ENCODE measurements at regions not wholly inside any gene's neighbourhood (a gene's known extent, or its start where the extent isn't known, plus 50 kb on each side); places are given as distances from the start of the nearest gene placed in this dataset.

DNA sequence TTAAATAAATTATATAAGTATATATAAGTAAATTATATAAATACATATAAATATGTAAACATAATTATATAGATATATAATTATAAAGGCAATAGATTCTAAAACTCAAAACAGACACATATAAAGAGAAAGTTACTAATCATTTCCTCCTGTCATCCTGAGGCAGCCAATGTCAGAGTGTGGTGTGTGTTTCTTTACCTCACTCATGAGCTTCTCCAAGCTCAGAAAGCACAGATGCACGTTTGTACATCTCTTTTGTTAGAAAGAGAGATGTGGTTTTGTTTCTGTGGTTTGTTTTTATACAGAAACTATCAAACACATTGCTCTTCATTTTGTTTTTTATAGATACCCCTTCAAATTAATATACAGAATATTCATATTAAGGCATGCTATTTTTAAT is 594.8 kb downstream of the USP25 start:
- Mint-ChIP-seq H3K4me3 (no peak overlapping the region), H3K9me3 (no peaks in the 10 kb centered on the region), H3K27ac (no peak overlapping the region), H3K27me3 (ENCODE audit: insufficient read depth) (no peaks in the 10 kb centered on the region), H3K36me3 (ENCODE audit: low read depth) (no peaks in the 10 kb centered on the region), H3K4me1 (ENCODE audit: low read depth) (no peaks in the 10 kb centered on the region)
- no peak for DNase-seq (ENCODE audit: low spot score)
- intact Hi-C loops (cut with micrococcal nuclease) = no loop called here

DNA sequence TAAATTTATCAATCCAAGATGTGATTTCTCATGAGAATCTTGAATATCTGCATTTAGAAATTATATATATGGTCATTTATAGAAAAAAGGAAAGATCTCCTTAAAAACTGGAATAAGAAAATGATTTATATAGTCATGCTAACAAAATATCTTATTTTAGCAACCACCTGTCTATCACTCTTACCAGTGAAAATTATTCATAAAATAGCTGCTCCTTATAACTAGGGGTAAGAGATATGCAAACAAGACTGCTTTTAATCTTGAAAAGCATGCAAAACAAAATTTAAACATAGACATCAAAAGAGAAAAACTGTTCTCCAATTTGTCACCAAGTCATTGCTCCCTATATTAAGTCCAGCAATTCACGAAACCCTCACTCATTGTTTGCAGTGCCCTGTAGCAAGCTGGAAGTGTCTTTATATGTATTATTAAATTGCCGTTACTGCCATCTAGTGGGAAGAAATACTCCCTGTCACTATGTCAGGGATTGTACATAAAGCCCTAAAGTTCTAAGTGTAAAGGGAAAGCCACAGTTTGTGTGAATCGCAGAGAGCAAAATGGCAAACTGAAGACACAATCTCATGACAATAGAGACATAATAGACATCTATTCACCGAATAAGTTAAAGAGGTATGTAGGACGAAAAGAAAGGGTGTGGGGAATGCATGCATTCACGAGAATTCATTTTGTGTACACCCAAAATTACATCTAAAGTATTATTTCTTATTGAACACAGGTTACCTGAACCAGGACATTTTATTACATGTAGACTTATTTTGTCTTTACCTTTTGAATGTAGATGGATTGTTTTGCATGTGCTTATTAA is 600.5 kb downstream of the USP25 start:
- Mint-ChIP-seq H3K4me3 (no peak overlapping the region), H3K36me3 (ENCODE audit: low read depth) (no peaks in the 10 kb centered on the region), H3K27me3 (ENCODE audit: insufficient read depth) (no peaks in the 10 kb centered on the region), H3K4me1 (ENCODE audit: low read depth) (no peaks in the 10 kb centered on the region), H3K9me3 (no peaks in the 10 kb centered on the region), H3K27ac (no peak overlapping the region)
- intact Hi-C loops (cut with micrococcal nuclease) = loop anchor here (2.0 kb wide), 1 partner anchor 247 kb away; no protein-coding TSS in a partner anchor
- no peak for DNase-seq (ENCODE audit: low spot score)

DNA sequence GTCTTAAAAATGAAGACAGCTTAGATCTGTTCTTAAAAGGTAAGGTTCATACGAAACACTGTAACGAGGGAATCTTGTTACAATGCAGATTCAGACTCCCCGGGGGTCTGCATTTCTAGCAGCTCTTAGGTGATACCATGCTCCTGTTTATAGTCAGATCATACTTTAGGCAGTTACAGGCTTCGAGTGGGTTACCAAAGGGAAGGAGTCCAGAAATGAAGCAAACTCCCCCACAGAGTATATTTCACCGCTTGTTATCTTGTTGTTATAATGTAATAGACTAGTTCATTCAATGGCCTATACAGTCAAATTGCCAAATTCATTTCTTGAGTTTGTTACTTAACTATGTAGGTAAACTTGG is 601.1 kb downstream of the USP25 start:
- H3K27me3 Mint-ChIP-seq (ENCODE audit: insufficient read depth) = no peaks in the 10 kb centered on the region
- no peak overlapping the region for H3K4me3 Mint-ChIP-seq
- no peaks in the 10 kb centered on the region for H3K36me3 Mint-ChIP-seq (ENCODE audit: low read depth)
- no peaks in the 10 kb centered on the region for H3K4me1 Mint-ChIP-seq (ENCODE audit: low read depth)
- no peak for DNase-seq (ENCODE audit: low spot score)
- H3K9me3 Mint-ChIP-seq = no peaks in the 10 kb centered on the region
- intact Hi-C loops (cut with micrococcal nuclease) = loop anchor here (2.0 kb wide), 1 partner anchor 248 kb away; no protein-coding TSS in a partner anchor
- no peak overlapping the region for H3K27ac Mint-ChIP-seq

DNA sequence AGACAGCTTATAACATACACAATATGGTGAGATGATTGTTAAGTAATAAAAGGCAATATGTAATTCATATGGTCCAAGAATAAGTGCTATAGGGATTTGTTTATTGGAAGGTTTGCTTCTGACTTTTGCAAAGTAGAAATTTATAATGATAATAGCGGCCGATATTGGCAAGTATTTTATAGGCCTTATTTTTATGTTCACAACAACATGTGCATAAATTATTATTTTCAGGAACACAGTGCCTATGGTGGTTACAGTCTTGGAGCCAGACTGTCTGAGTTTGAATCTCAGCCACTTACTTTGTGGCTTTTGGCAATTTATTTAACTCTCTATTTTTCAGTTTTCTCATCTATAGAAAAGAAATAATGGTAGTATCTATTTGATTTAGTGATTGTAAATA is 607.5 kb downstream of the USP25 start:
- H3K27ac Mint-ChIP-seq = no peak overlapping the region

DNA sequence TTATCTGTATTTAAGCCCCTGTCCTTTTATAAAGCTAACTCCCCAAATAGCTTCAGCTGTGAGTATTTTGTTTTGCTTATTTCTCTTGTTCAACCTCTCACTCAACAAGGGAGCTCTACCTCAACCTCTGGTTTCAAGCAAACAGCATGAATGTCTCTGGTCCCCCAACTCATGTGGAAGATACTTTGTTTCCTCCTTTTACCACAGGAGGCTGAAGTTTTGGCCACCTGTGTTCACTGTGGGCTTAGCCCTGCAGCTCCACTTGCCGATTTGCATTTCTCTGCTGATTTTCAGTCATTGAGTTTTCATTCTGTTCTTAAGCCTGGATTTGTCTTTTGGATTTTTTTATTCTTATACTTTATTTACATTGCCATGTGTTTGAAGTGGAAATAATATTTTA is 613.1 kb downstream of the USP25 start:
- no peak for DNase-seq (ENCODE audit: low spot score)
- Mint-ChIP-seq H3K4me3 (no peak overlapping the region), H3K4me1 (ENCODE audit: low read depth) (no peaks in the 10 kb centered on the region), H3K9me3 (no peaks in the 10 kb centered on the region), H3K27ac (no peak overlapping the region), H3K36me3 (ENCODE audit: low read depth) (no peaks in the 10 kb centered on the region), H3K27me3 (ENCODE audit: insufficient read depth) (no peaks in the 10 kb centered on the region)
- intact Hi-C loops (cut with micrococcal nuclease) = no loop called here

More for the DNA sequence above, 607.5 kb downstream of the USP25 start:
- Mint-ChIP-seq H3K4me1 (ENCODE audit: low read depth) (no peaks in the 10 kb centered on the region), H3K9me3 (no peaks in the 10 kb centered on the region), H3K4me3 (no peak overlapping the region), H3K36me3 (ENCODE audit: low read depth) (no peaks in the 10 kb centered on the region), H3K27me3 (ENCODE audit: insufficient read depth) (no peaks in the 10 kb centered on the region)
- intact Hi-C loops (cut with micrococcal nuclease) = no loop called here
- no peak for DNase-seq (ENCODE audit: low spot score)

DNA sequence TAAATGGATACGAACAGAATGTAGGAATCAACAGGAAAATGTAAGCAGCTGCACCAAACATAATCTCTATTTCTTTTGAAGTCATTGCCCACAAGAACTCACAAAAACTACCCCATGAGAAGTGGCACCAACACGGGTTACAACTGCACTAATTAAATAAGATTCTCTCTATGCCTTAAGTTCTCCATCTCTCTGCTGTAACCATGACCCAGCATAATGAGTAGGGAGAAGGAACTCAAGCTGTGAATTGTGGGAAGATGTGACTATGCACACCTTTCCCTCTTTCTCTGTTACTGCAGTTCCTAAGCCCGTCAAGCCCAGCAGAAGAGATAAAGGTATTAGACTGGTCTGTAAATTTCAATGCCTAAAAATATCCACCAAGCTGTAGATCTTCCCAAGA is 614.0 kb downstream of the USP25 start:
- H3K9me3 Mint-ChIP-seq = no peaks in the 10 kb centered on the region
- DNase-seq (ENCODE audit: low spot score) = no peak
- H3K4me1 Mint-ChIP-seq (ENCODE audit: low read depth) = no peaks in the 10 kb centered on the region
- H3K27ac Mint-ChIP-seq = no peak overlapping the region
- intact Hi-C loops (cut with micrococcal nuclease) = no loop called here
- no peaks in the 10 kb centered on the region for H3K27me3 Mint-ChIP-seq (ENCODE audit: insufficient read depth)
- H3K36me3 Mint-ChIP-seq (ENCODE audit: low read depth) = no peaks in the 10 kb centered on the region
- H3K4me3 Mint-ChIP-seq = no peak overlapping the region

DNA sequence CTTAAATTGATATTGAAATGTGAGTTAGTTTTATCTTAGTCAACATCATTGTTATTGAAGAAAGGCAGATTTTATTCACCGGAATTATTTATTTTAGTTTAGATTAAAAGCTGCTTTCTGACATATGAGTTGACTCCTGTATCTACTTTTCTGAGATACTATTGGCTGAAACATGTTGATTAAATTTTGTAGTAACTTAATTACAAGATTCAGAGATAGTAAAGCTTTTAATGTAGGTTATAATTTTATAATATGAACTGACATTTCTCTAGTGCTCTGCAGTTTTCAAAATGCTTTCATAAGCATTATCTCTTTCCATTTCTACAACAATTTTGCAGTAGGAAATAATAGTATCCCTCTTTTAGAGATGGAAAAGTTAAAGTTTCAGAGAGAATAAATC is 616.0 kb downstream of the USP25 start:
- intact Hi-C loops (cut with micrococcal nuclease) = no loop called here
- Mint-ChIP-seq H3K27ac (no peak overlapping the region), H3K4me1 (ENCODE audit: low read depth) (no peaks in the 10 kb centered on the region), H3K27me3 (ENCODE audit: insufficient read depth) (no peaks in the 10 kb centered on the region), H3K4me3 (no peak overlapping the region), H3K36me3 (ENCODE audit: low read depth) (no peaks in the 10 kb centered on the region), H3K9me3 (no peaks in the 10 kb centered on the region)
- no peak for DNase-seq (ENCODE audit: low spot score)

DNA sequence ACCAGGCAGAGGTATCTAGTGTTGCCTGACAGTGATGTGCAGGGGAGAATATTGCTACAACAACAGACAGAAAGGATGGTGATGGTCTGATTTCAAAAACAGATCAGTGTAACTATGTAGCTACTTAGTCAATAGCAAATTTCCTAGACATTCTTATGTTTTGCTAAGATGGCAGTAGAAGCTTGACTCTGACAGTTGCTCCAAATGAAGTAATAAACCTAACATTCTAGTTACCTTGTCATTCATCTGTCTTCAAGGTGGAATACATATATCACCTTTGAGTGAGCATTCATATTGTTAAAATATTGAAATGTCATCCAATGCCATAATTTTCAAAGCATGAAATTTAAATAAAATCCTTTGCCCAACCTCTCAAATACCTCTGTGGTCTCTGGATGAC is 617.4 kb downstream of the USP25 start:
- Mint-ChIP-seq H3K9me3 (no peaks in the 10 kb centered on the region), H3K4me3 (no peak overlapping the region), H3K4me1 (ENCODE audit: low read depth) (no peaks in the 10 kb centered on the region), H3K36me3 (ENCODE audit: low read depth) (no peaks in the 10 kb centered on the region), H3K27me3 (ENCODE audit: insufficient read depth) (no peaks in the 10 kb centered on the region), H3K27ac (no peak overlapping the region)
- no peak for DNase-seq (ENCODE audit: low spot score)
- intact Hi-C loops (cut with micrococcal nuclease) = no loop called here

DNA sequence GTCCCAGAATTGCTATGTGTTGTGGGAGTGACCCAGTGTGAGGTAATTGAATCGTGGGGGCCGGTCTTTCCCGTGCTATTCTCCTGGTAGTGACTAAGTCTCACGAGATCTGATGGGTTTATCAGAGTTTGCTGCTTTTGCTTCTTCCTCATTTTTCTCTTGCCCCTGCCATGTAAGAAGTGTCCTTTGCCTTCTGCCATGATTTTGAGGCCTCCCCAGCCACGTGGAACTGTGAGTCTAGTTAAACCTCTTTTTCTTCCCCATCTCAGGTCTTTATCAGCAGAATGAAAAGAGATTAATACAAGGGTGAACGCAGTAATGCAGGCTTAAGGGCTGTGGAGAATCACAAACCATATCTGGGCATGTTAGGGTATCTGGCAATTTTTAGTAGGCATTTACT is 624.0 kb downstream of the USP25 start:
- H3K27me3 Mint-ChIP-seq (ENCODE audit: insufficient read depth) = no peaks in the 10 kb centered on the region
- no peak overlapping the region for H3K27ac Mint-ChIP-seq
- H3K9me3 Mint-ChIP-seq = no peaks in the 10 kb centered on the region
- no peak for DNase-seq (ENCODE audit: low spot score)
- H3K36me3 Mint-ChIP-seq (ENCODE audit: low read depth) = no peaks in the 10 kb centered on the region
- intact Hi-C loops (cut with micrococcal nuclease) = no loop called here
- H3K4me1 Mint-ChIP-seq (ENCODE audit: low read depth) = no peaks in the 10 kb centered on the region
- H3K4me3 Mint-ChIP-seq = no peak overlapping the region

DNA sequence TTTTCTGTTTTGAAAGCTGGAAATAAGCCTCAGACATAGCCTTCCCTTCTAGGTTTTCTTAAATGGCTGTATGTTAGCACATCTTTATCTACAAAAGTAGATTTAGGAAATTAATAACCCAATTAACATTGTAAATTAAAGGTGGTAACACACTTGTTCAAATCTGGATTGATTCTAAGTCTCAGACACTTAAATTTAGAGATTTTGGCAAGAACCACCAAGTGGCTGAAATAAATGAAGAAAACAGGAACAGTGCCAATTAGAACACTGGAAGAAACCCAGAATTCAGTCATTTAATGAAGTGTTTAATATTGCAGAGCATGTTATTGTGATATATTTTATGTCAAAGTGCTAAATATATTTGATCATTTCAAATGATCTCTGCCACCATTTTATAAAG is 628.2 kb downstream of the USP25 start:
- DNase-seq (ENCODE audit: low spot score) = no peak
- no peaks in the 10 kb centered on the region for H3K27me3 Mint-ChIP-seq (ENCODE audit: insufficient read depth)
- no peaks in the 10 kb centered on the region for H3K36me3 Mint-ChIP-seq (ENCODE audit: low read depth)
- H3K4me3 Mint-ChIP-seq = no peak overlapping the region
- no peaks in the 10 kb centered on the region for H3K9me3 Mint-ChIP-seq
- no peak overlapping the region for H3K27ac Mint-ChIP-seq
- intact Hi-C loops (cut with micrococcal nuclease) = no loop called here
- H3K4me1 Mint-ChIP-seq (ENCODE audit: low read depth) = no peaks in the 10 kb centered on the region

DNA sequence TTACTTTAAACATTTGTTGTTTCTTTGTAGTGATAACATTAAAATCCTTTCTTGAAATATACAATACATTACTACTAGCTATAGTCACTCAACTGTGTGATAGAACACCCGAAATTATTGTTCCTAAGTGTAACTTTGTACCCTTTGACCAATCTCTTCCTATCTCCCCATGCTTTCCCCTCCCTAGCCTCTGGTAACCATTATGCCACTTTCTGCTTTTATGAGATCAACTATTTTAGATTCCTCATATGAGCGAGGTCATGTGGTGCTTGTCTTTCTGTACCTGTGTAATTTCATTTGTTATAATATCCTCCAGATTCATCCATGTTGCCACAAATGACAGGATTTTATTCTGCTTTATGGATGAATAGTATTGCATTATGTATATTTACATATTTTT is 629.0 kb downstream of the USP25 start:
- H3K9me3 Mint-ChIP-seq = no peaks in the 10 kb centered on the region
- H3K27me3 Mint-ChIP-seq (ENCODE audit: insufficient read depth) = no peaks in the 10 kb centered on the region
- no peak overlapping the region for H3K27ac Mint-ChIP-seq
- H3K36me3 Mint-ChIP-seq (ENCODE audit: low read depth) = no peaks in the 10 kb centered on the region
- no peak for DNase-seq (ENCODE audit: low spot score)
- H3K4me1 Mint-ChIP-seq (ENCODE audit: low read depth) = no peaks in the 10 kb centered on the region
- intact Hi-C loops (cut with micrococcal nuclease) = no loop called here
- no peak overlapping the region for H3K4me3 Mint-ChIP-seq

DNA sequence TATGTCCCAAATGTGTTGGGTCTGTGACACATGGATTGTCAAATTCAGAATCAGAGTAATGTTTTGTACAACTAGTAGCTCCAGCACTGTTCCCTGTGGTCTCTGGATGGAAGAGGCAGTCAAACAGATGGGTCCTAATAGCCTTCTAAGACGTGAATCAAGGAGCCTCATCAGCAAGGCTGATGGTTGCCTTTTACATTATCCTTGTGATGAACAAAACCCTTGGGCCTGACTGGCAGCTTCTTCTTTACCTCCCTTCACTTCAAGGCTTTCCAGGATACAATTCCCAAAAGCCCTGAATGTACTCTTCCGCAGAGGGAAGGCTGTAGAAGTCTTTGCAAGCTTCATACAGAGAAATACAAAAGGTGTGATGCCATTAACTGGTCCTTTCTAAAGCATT is 633.3 kb downstream of the USP25 start:
- Mint-ChIP-seq H3K9me3 (no peaks in the 10 kb centered on the region), H3K27me3 (ENCODE audit: insufficient read depth) (no peaks in the 10 kb centered on the region)

DNA sequence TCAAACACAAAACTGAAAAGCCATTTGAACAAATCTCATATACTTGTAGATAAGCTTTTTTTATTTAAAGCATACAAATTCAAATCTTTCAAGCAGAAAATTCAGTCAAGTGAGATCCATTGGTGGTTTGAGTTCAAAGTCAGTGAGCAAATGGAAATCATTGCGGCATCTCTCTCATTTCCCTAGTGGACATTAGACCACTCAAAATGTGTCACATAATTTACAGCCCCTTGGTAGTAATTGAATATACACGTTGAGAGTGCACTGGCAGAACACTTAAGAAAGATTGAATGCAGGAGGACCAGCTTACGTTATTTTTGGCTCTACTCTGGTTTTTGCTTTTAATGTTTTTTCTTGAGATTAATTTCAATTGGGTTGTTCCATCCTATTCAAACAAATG is 633.7 kb downstream of the USP25 start:
- intact Hi-C loops (cut with micrococcal nuclease) = no loop called here
- H3K27ac Mint-ChIP-seq = no peak overlapping the region
- no peak overlapping the region for H3K4me3 Mint-ChIP-seq
- H3K4me1 Mint-ChIP-seq (ENCODE audit: low read depth) = no peaks in the 10 kb centered on the region
- H3K27me3 Mint-ChIP-seq (ENCODE audit: insufficient read depth) = no peaks in the 10 kb centered on the region
- H3K36me3 Mint-ChIP-seq (ENCODE audit: low read depth) = no peaks in the 10 kb centered on the region
- no peak for DNase-seq (ENCODE audit: low spot score)
- no peaks in the 10 kb centered on the region for H3K9me3 Mint-ChIP-seq

More for the DNA sequence above, 633.3 kb downstream of the USP25 start:
- DNase-seq (ENCODE audit: low spot score) = no peak
- no peak overlapping the region for H3K27ac Mint-ChIP-seq
- H3K36me3 Mint-ChIP-seq (ENCODE audit: low read depth) = no peaks in the 10 kb centered on the region
- H3K4me1 Mint-ChIP-seq (ENCODE audit: low read depth) = no peaks in the 10 kb centered on the region
- H3K4me3 Mint-ChIP-seq = no peak overlapping the region
- intact Hi-C loops (cut with micrococcal nuclease) = no loop called here

DNA sequence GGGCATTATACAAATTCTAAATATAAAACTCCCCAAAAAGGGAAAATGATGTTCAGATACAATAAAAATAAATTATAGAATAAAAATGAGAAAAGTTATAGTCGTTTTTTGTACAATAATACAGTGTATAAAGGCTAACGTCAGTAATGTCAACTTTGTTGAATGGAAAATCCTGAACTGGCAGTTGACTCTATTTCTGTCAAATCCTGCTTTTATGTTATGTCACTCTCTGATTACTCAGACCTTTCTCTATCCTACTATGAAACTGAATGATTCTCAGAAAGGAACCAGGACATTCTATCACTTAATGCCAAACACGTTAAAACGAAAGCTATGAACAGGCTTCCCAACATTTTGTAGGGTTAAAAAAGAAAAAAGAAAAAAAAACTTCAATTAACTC is 636.4 kb downstream of the USP25 start:
- Mint-ChIP-seq H3K27me3 (ENCODE audit: insufficient read depth) (no peaks in the 10 kb centered on the region), H3K36me3 (ENCODE audit: low read depth) (no peaks in the 10 kb centered on the region), H3K4me1 (ENCODE audit: low read depth) (no peaks in the 10 kb centered on the region), H3K27ac (no peak overlapping the region), H3K9me3 (no peaks in the 10 kb centered on the region), H3K4me3 (no peak overlapping the region)
- intact Hi-C loops (cut with micrococcal nuclease) = no loop called here
- no peak for DNase-seq (ENCODE audit: low spot score)

Data from activated T-helper 1 cell treated with anti-CD3 and anti-CD28 coated beads, Interleukin-12 subunit alpha, Interleukin-12 subunit beta, Interleukin-2, Interleukin-4 antibody, amounts not matched to agents 30 ng/mL and 10 ng/mL and 1 ng/mL, durations not matched to agents 14 hours and 24 hours and 36 hours (primary cell).